ENCODE measurements at regions not wholly inside any gene's neighbourhood (a gene's known extent, or its start where the extent isn't known, plus 50 kb on each side); places are given as distances from the start of the nearest gene placed in this dataset.
A peak's percentile ranks its signal among the peaks of the same experiment; 100 is the strongest.

- H3K4me3 ChIP-seq (ENCODE audit: insufficient read depth, low read length), result no peak overlapping the region
- H3K36me3 ChIP-seq (ENCODE audit: insufficient read depth, low read length), result no peaks in the 10 kb centered on the region
- no peak for TF ChIP-seq CTCF (IDR thresholded peaks at IDR 0.05; ENCODE audit: extremely low read depth, low read depth, low read length)
- no peak overlapping the region for H2AFZ ChIP-seq (ENCODE audit: low read length)
- H3K27me3 ChIP-seq (ENCODE audit: insufficient read depth, low read length), result no peaks in the 10 kb centered on the region
- peaks cover 29% of the 10 kb centered on the region for H3K4me1 ChIP-seq (ENCODE audit: insufficient read depth, low read length)
- H3K27ac ChIP-seq (ENCODE audit: low read depth, low read length), result no peak overlapping the region
- no peak overlapping the region for H3K4me2 ChIP-seq (ENCODE audit: insufficient read depth, low read length)
- H3K9me3 ChIP-seq (ENCODE audit: low read depth, low read length), result no peaks in the 10 kb centered on the region
- H4K20me1 ChIP-seq (ENCODE audit: insufficient read depth, low read length), result no peaks in the 10 kb centered on the region
- DNase-seq (ENCODE audit: insufficient read length, low spot score, missing footprints), result no peak
- H3K79me2 ChIP-seq (ENCODE audit: insufficient read depth, low read length), result no peaks in the 10 kb centered on the region
Observed at GRCh38 chr2:39517622-39518021, 80.5 kb upstream of the MAP4K3 start.

GRCh38 chr2:39519886-39520285 lies 82.8 kb upstream of the MAP4K3 start:
- H3K4me2 ChIP-seq (ENCODE audit: insufficient read depth, low read length), result no peak overlapping the region
- no peak for TF ChIP-seq CTCF (IDR thresholded peaks at IDR 0.05; ENCODE audit: extremely low read depth, low read depth, low read length)
- no peaks in the 10 kb centered on the region for H3K36me3 ChIP-seq (ENCODE audit: insufficient read depth, low read length)
- H3K79me2 ChIP-seq (ENCODE audit: insufficient read depth, low read length), result no peaks in the 10 kb centered on the region
- H2AFZ ChIP-seq (ENCODE audit: low read length), result no peak overlapping the region
- no peak overlapping the region for H3K4me3 ChIP-seq (ENCODE audit: insufficient read depth, low read length)
- H3K27me3 ChIP-seq (ENCODE audit: insufficient read depth, low read length), result no peaks in the 10 kb centered on the region
- H3K4me1 ChIP-seq (ENCODE audit: insufficient read depth, low read length), result peaks cover 36% of the 10 kb centered on the region
- no peaks in the 10 kb centered on the region for H3K9me3 ChIP-seq (ENCODE audit: low read depth, low read length)
- no peaks in the 10 kb centered on the region for H4K20me1 ChIP-seq (ENCODE audit: insufficient read depth, low read length)
- H3K27ac ChIP-seq (ENCODE audit: low read depth, low read length), result no peak overlapping the region
- no peak for DNase-seq (ENCODE audit: insufficient read length, low spot score, missing footprints)

- Histone ChIP-seq H3K79me2 (ENCODE audit: insufficient read depth, low read length) (no peaks in the 10 kb centered on the region), H3K4me2 (ENCODE audit: insufficient read depth, low read length) (no peak overlapping the region), H3K36me3 (ENCODE audit: insufficient read depth, low read length) (no peaks in the 10 kb centered on the region), H3K4me3 (ENCODE audit: insufficient read depth, low read length) (no peak overlapping the region), H3K4me1 (ENCODE audit: insufficient read depth, low read length) (peaks cover 35% of the 10 kb centered on the region), H3K27me3 (ENCODE audit: insufficient read depth, low read length) (no peaks in the 10 kb centered on the region), H4K20me1 (ENCODE audit: insufficient read depth, low read length) (no peaks in the 10 kb centered on the region), H2AFZ (ENCODE audit: low read length) (no peak overlapping the region), H3K27ac (ENCODE audit: low read depth, low read length) (no peak overlapping the region), H3K9me3 (ENCODE audit: low read depth, low read length) (no peaks in the 10 kb centered on the region)
- no peak for TF ChIP-seq CTCF (IDR thresholded peaks at IDR 0.05; ENCODE audit: extremely low read depth, low read depth, low read length)
- DNase-seq (ENCODE audit: insufficient read length, low spot score, missing footprints), result no peak
Observed at GRCh38 chr2:39521876-39522517, 84.9 kb upstream of the MAP4K3 start.

- H2AFZ ChIP-seq (ENCODE audit: low read length), result no peak overlapping the region
- no peak for TF ChIP-seq CTCF (IDR thresholded peaks at IDR 0.05; ENCODE audit: extremely low read depth, low read depth, low read length)
- H3K27me3 ChIP-seq (ENCODE audit: insufficient read depth, low read length), result no peaks in the 10 kb centered on the region
- H3K36me3 ChIP-seq (ENCODE audit: insufficient read depth, low read length), result no peaks in the 10 kb centered on the region
- DNase-seq (ENCODE audit: insufficient read length, low spot score, missing footprints), result no peak
- H3K79me2 ChIP-seq (ENCODE audit: insufficient read depth, low read length), result no peaks in the 10 kb centered on the region
- H4K20me1 ChIP-seq (ENCODE audit: insufficient read depth, low read length), result no peaks in the 10 kb centered on the region
- peak overlapping the region; percentile 90 for H3K27ac ChIP-seq (ENCODE audit: low read depth, low read length)
- peaks cover 30% of the 10 kb centered on the region for H3K4me1 ChIP-seq (ENCODE audit: insufficient read depth, low read length)
- H3K4me3 ChIP-seq (ENCODE audit: insufficient read depth, low read length), result no peak overlapping the region
- H3K4me2 ChIP-seq (ENCODE audit: insufficient read depth, low read length), result no peak overlapping the region
- H3K9me3 ChIP-seq (ENCODE audit: low read depth, low read length), result no peaks in the 10 kb centered on the region
Observed at GRCh38 chr2:39522518-39522877, 85.4 kb upstream of the MAP4K3 start.
